Neural cell (in vitro differentiated cells): ENCODE measurements at regions not wholly inside any gene's neighbourhood (a gene's known extent, or its start where the extent isn't known, plus 50 kb on each side); places are given as distances from the start of the nearest gene placed in this dataset.

Experiments used
- H2AFZ ChIP-seq: fragments of 200-600, 300-800 bp; sonication (generic), shearing (Covaris generic); 2 replicates; pipeline ENCODE4 v1.6.0; 2014; ENCODE audit warnings: low read depth, mild to moderate bottlenecking, antibody characterized with exemption, low read length, moderate library complexity
- H3F3A ChIP-seq: fragments of 200-600 bp; shearing (Covaris generic); 2 replicates; pipeline ENCODE4 v1.6.1; 2016; ENCODE audit warnings: mild to moderate bottlenecking, moderate library complexity, mixed read lengths, antibody characterized with exemption, low read length; ENCODE audit not compliant: insufficient read depth, poor library complexity, severe bottlenecking
- H3K27ac ChIP-seq: fragments of 200-600, 300-800 bp; sonication (generic), shearing (Covaris generic); 2 replicates; pipeline ENCODE4 v1.5.1; 2014; ENCODE audit warnings: mild to moderate bottlenecking, low read length, moderate library complexity
- H3K27me3 ChIP-seq: fragments of 300-800, 200-600 bp; sonication (generic), shearing (Covaris generic); 2 replicates; pipeline ENCODE4 v1.6.0; 2014; ENCODE audit warnings: mild to moderate bottlenecking, low read depth, low read length, moderate library complexity; ENCODE audit not compliant: insufficient read depth
- H3K36me3 ChIP-seq: fragments of 300-800, 200-600 bp; sonication (generic), shearing (Covaris generic); 2 replicates; pipeline ENCODE4 v1.5.1; 2014; ENCODE audit warnings: mild to moderate bottlenecking, antibody characterized with exemption, low read length, moderate library complexity; ENCODE audit not compliant: insufficient read depth
- H3K4me2 ChIP-seq: fragments of 300-800, 200-600 bp; sonication (generic), shearing (Covaris generic); 2 replicates; pipeline ENCODE4 v1.6.0; 2014; ENCODE audit warnings: mild to moderate bottlenecking, low read length
- H3K4me3 ChIP-seq: fragments of 300-800, 200-600 bp; sonication (generic), shearing (Covaris generic); 2 replicates; pipeline ENCODE4 v1.5.1; 2014; ENCODE audit warnings: mild to moderate bottlenecking, low read length, moderate library complexity
- H3K79me2 ChIP-seq: fragments of 200-600 bp; shearing (Covaris generic); replicated peaks from 2 replicates; pipeline ENCODE4 v1.6.0; 2014; ENCODE audit warnings: mild to moderate bottlenecking, low read length, moderate library complexity; ENCODE audit not compliant: insufficient read depth
- H3K9ac ChIP-seq: fragments of 300-800, 200-600 bp; sonication (generic), shearing (Covaris generic); 2 replicates; pipeline ENCODE4 v1.6.1; 2016; ENCODE audit warnings: mild to moderate bottlenecking, low read length, mixed read lengths
- H3K9me2 ChIP-seq: fragments of 200-600 bp; shearing (Covaris generic); 2 replicates; pipeline ENCODE4 v1.6.1; 2016; ENCODE audit warnings: mild to moderate bottlenecking, low read length, mixed read lengths; ENCODE audit not compliant: insufficient read depth
- H3K9me3 ChIP-seq: fragments of 200-600, 300-800 bp; sonication (generic), shearing (Covaris generic); 2 replicates; pipeline ENCODE4 v1.6.1; 2016; ENCODE audit warnings: mild to moderate bottlenecking, mixed run types, low read length, moderate library complexity, mixed read lengths
- H4K20me1 ChIP-seq: fragments of 200-600 bp; shearing (Covaris generic); 2 replicates; pipeline ENCODE4 v1.6.1; 2016; ENCODE audit warnings: mild to moderate bottlenecking, mixed run types; ENCODE audit not compliant: insufficient read depth
- CTCF ChIP-seq: fragments of 450-650 bp; IDR thresholded peaks from 2 replicates; pipeline ENCODE4 v1.5.1; 2014; ENCODE audit warnings: antibody characterized with exemption, mild to moderate bottlenecking, moderate library complexity; ENCODE audit not compliant: poor library complexity, severe bottlenecking
- EP300 ChIP-seq: fragments of 450-650 bp; conservative IDR thresholded peaks from 2 replicates; pipeline ENCODE4 v1.6.1; 2014; ENCODE audit warnings: antibody characterized with exemption, mild to moderate bottlenecking, moderate library complexity; ENCODE audit not compliant: poor library complexity, severe bottlenecking
- EZH2 ChIP-seq: fragments of 200-600, 300-800 bp; shearing (Covaris generic), sonication (generic); IDR thresholded peaks from 2 replicates; pipeline ENCODE4 v1.6.1; 2014; ENCODE audit warnings: antibody characterized with exemption, low read length, borderline replicate concordance, mild to moderate bottlenecking; ENCODE audit not compliant: insufficient read depth, poor library complexity, severe bottlenecking
- MXI1 ChIP-seq: fragments of 450-650 bp; conservative IDR thresholded peaks from 2 replicates; pipeline ENCODE4 v1.6.1; 2014; ENCODE audit warnings: antibody characterized with exemption, mild to moderate bottlenecking; ENCODE audit not compliant: poor library complexity, severe bottlenecking
- POLR2AphosphoS5 ChIP-seq: IDR thresholded peaks from 2 replicates; pipeline ENCODE4 v1.6.1; 2012
- RAD21 ChIP-seq: fragments of 450-650 bp; conservative IDR thresholded peaks from 2 replicates; pipeline ENCODE4 v1.6.1; 2014; ENCODE audit warnings: antibody characterized with exemption, mild to moderate bottlenecking, moderate library complexity
- REST ChIP-seq: IDR thresholded peaks from 2 replicates; pipeline ENCODE4 v1.6.1; 2012; ENCODE audit warnings: borderline replicate concordance
- SMC3 ChIP-seq: fragments of 450-650 bp; conservative IDR thresholded peaks from 2 replicates; pipeline ENCODE4 v1.6.1; 2014; ENCODE audit warnings: antibody characterized with exemption, mild to moderate bottlenecking, moderate library complexity; ENCODE audit not compliant: poor library complexity
- TAF1 ChIP-seq: IDR thresholded peaks from 2 replicates; pipeline ENCODE4 v1.6.1; 2012; ENCODE audit warnings: low read depth

GRCh38 chr3:139135657-139136056 lies 91.0 kb upstream of the PRR23C start:
- Histone ChIP-seq H3K4me2 (no peak overlapping the region), H3K36me3 (no peaks in the 10 kb centered on the region), H3K27ac (no peak overlapping the region), H3K9me2 (no peaks in the 10 kb centered on the region), H2AFZ (no peak overlapping the region), H3K79me2 (no peaks in the 10 kb centered on the region), H4K20me1 (no peaks in the 10 kb centered on the region), H3F3A (no peaks in the 10 kb centered on the region), H3K4me3 (no peak overlapping the region), H3K9ac (no peak overlapping the region), H3K27me3 (no peaks in the 10 kb centered on the region), H3K9me3 (no peaks in the 10 kb centered on the region)
- TF ChIP-seq MXI1 (no peak), EZH2 (no peak), REST (no peak), POLR2AphosphoS5 (no peak), RAD21 (no peak), TAF1 (no peak), SMC3 (no peak), EP300 (no peak)

- H3K36me3 ChIP-seq: no peaks in the 10 kb centered on the region
Measured at GRCh38 chr3:139136469-139137202, 91.9 kb upstream of the PRR23C start.

More at GRCh38 chr3:139136469-139137202, 91.9 kb upstream of the PRR23C start:
- Histone ChIP-seq H3K27me3 (no peaks in the 10 kb centered on the region), H2AFZ (no peak overlapping the region), H3K9me3 (no peaks in the 10 kb centered on the region), H3K9ac (no peak overlapping the region), H3K4me3 (no peak overlapping the region), H3F3A (no peaks in the 10 kb centered on the region), H3K9me2 (no peaks in the 10 kb centered on the region), H3K79me2 (no peaks in the 10 kb centered on the region), H3K27ac (no peak overlapping the region), H4K20me1 (no peaks in the 10 kb centered on the region), H3K4me2 (no peak overlapping the region)
- no peak for TF ChIP-seq EP300
- no peak for TF ChIP-seq SMC3
- no peak for TF ChIP-seq POLR2AphosphoS5
- no peak for TF ChIP-seq EZH2
- TF ChIP-seq CTCF: no peak
- TF ChIP-seq TAF1: no peak
- no peak for TF ChIP-seq REST
- no peak for TF ChIP-seq RAD21
- TF ChIP-seq MXI1: no peak
